GM19328 (cell line): ENCODE measurements at regions not wholly inside any gene's neighbourhood (a gene's known extent, or its start where the extent isn't known, plus 50 kb on each side); places are given as distances from the start of the nearest gene placed in this dataset.
"Not testable (repeated sequence)": the region's sequence is repeated elsewhere in the genome, so short reads cannot be mapped to it uniquely, and the experiment has no call there.

Experiments
- ATAC-seq: cut with Tn5 transposase; IDR thresholded peaks from one replicate; pipeline ENCODE4 v1.9.1; 2021; ENCODE audit warnings: mild to moderate bottlenecking, moderate library complexity; ENCODE audit not compliant: unreplicated experiment

- no peak for ATAC-seq
Measured at GRCh38 chr3:21256932-21257331, 494.1 kb downstream of the ZNF385D start.

GRCh38 chr3:21238661-21239060 is 512.3 kb downstream of the ZNF385D start:
- ATAC-seq = no peak

GRCh38 chr3:21237638-21238037 is 513.4 kb downstream of the ZNF385D start:
- ATAC-seq = no peak

- ATAC-seq = no peak
Measured at GRCh38 chr3:21235491-21235890, 515.5 kb downstream of the ZNF385D start.

- ATAC-seq = no peak
Measured at GRCh38 chr3:21234933-21235332, 516.1 kb downstream of the ZNF385D start.

DNA sequence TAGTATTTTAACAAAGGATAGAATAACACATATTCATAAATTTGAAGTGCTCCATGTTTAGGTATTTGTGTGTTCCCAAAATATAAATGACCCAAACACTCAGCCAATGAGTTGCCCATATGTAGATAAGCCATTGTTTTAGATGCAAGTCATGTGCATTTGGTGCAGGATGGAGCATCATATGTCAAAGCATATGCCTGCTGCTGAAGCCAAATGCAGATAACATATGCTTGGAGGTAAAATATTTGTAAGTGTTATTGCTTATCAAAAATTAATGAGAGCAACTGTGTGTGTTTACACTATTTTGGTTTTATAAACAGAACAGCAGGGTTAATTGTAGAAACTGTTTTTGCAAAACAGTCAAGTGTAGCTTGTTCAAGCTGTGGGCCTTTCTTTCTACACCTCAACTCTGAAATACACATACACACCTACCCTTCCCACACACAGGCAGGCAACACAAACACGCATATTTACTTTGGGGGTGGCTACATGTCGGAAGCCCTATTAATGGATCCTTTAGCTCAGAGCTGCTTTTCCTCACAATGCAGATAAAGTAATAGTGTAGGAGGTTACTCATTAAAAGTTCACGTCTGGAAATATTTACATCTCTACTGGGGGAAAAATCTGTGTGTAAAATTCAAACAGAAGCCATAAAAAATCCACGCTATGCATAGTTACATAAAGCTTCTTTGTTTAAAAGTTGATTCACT is 521.4 kb downstream of the ZNF385D start:
- no peak for ATAC-seq

DNA sequence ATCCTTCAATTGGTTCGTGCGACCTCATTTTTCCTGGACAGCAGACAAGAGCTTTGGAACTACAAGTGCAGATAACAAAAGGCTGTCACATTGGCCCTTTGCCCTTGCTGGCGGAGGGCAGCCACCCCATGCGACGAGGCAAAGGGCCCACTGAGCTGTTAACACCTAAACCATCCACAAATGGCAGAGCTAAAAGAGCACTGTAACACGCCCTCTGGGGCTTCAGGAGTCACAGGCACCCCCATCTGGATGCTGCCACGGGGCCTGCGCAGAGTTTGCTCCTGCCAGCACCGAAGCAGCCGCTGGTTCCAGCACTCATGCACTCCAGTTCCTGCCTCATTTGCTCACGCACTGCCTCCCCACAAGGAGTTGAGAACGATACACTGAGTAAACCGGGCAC is 524.9 kb downstream of the ZNF385D start:
- ATAC-seq = no peak

- ATAC-seq = no peak
Measured at GRCh38 chr3:21220944-21221343, 530.1 kb downstream of the ZNF385D start.

GRCh38 chr3:21216598-21216997 is 534.4 kb downstream of the ZNF385D start:
- ATAC-seq = no peak

DNA sequence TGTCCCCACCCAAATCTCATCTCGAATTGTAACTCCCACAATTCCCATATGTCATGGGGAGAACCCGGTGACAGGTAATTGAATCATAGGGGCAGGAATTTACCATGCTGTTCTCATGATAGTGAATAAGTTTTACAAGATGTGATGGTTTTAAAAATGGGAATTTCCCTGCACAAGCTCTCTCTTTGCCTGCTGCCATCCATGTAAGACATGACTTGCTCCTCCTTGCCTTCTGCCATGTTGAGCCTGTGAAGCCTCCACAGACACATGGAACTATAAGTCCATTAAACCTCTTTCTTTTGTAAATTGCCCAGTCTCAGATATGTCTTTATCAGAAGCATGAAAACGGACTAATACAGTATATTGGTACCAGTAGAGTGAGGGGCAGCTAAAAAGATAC is 546.9 kb downstream of the ZNF385D start:
- ATAC-seq = not testable (repeated sequence)

GRCh38 chr3:21195203-21195602 is 555.8 kb downstream of the ZNF385D start:
- no peak for ATAC-seq

- not testable (repeated sequence) for ATAC-seq
Measured at GRCh38 chr3:21194036-21194435, 557.0 kb downstream of the ZNF385D start.

GRCh38 chr3:21188459-21188858 is 562.6 kb downstream of the ZNF385D start:
- no peak for ATAC-seq

- no peak for ATAC-seq
Measured at GRCh38 chr3:21185816-21186314, 565.1 kb downstream of the ZNF385D start.

- no peak for ATAC-seq
Measured at GRCh38 chr3:21174461-21174860, 576.5 kb downstream of the ZNF385D start.

DNA sequence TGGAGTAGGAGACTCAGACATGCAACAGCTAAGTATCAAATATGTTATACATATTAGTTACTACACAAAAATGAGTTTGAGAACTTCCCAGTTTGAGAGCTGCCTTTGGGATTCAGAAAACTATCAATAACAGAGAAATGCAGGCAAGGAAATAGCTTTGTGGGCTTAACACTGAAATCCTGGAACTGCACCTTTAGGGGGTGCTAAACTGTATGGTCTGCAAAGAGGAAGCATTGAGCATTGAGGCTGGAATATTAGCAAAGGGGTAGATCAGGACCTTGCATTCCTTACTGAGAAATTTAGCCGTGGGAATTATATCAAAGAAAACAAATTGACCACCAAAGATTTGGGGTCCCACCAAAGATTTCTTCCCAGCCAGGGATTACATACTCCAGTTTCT is 580.0 kb downstream of the ZNF385D start:
- no peak for ATAC-seq

- ATAC-seq = no peak
Measured at GRCh38 chr3:21169948-21170347, 581.1 kb downstream of the ZNF385D start.

DNA sequence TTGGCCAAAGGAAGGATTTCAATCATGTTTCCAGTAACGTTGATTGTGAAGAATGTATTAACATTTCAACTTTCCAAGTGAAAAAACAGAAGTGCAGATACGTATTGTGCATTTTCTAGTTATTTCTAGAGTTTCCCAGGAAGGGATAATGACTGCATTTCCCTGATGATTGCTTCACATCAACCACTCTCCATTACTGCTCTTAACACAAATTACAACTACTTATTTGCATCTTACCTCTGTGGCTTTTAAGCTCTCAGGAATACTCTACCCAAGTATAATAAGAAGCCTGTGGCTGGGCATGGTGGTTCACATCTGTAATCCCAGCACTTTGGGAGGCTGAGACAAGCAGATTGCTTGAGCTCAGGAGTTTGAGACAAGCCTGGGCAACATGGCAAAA is 582.5 kb downstream of the ZNF385D start:
- no peak for ATAC-seq

DNA sequence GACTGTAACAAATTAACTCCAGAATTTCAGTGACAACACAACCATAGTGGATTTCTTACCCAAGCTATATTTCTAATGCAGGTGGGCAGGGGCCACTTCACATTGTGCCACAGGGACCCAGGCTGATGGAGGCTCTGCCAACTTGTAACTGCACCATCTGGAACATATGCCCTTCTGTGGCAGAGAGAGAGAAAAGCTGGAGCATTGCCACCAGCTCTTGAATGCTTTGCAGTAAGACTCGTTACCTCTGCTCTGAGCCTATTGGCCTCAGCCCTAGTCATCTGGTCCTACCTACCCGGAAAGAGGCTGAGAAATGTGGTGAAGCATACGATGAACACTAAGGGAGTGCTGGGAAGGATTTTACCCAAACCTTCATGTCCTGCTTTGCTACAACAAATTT is 587.1 kb downstream of the ZNF385D start:
- no peak for ATAC-seq

GRCh38 chr3:21159543-21159906 is 591.5 kb downstream of the ZNF385D start:
- ATAC-seq = no peak

DNA sequence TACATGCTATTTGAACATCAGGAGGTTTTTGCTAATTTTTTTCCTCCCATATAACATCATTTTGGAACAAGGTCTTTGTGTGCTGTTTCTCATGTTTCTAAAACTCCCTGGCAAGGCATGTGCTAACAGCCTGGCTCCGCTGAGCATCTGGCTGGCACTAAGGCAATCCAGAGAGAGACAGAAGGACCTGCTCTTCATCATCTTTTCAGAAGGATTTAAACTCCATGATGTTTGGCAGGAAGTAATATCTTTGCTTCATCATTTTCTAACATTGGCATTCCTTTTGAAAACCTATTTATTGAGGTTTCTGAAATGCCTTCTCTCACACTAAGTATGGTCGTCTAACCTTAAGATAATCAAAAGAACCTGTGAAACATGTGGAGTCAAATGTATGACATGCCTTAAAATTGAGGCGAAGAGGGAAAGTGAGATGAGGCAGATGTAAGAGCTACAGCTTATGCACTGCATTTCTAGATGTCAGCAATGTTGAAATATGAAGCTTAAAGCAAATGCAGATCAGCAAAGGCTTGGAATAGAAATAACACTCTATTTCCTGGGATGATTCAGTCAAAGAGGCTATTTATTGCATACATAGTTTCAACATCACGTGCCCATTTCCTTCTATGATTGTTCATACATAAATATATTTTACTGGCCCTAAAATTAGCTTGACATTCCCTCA is 592.0 kb downstream of the ZNF385D start:
- no peak for ATAC-seq

DNA sequence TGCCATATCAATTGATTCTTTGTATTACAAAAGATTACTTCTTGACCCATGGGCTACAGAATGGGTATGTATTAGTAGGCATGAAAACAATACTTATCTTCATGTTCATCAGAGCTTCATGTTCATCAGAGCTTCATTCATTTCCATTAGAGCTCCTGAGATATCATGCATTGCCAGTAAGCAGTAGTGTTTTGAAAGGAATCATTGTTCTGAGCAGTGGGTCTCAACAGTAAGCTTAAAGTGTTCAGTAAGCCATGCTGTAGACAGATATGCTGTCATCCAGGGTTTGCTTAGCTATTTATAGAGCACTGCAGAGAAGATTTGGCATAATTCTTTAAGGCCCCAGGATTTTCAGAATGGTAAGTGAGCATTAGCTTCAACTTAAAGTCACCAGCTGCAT is 596.1 kb downstream of the ZNF385D start:
- ATAC-seq = no peak

DNA sequence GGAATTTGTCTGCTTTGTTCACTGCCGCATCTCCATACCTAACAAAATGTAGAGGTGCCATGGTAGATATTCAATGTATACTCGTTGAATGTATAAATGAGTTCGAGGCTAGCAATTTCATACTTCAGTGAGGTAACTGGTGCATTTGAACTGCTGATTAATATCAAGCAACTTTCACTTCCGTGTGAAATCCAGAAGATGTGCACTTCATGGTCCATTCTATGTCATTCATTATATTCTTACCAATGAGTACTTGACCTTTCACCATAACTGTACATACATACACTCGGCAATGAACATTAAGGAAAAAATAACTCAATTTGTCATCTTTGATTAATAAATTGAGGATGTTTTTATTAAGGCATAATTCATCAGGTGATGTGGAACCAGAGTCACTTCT is 598.5 kb downstream of the ZNF385D start:
- no peak for ATAC-seq
